GM12874 (cell line): ENCODE measurements at regions not wholly inside any gene's neighbourhood (a gene's known extent, or its start where the extent isn't known, plus 50 kb on each side); places are given as distances from the start of the nearest gene placed in this dataset.

ENCODE experiments used
- TF ChIP-seq, protein P1 (sequence below): IDR thresholded peaks from 2 replicates; pipeline ENCODE4 v1.5.1; 2011; ENCODE audit warnings: low read depth, mild to moderate bottlenecking, control low read depth, low read length, moderate library complexity; ENCODE audit not compliant: insufficient read depth

DNA sequence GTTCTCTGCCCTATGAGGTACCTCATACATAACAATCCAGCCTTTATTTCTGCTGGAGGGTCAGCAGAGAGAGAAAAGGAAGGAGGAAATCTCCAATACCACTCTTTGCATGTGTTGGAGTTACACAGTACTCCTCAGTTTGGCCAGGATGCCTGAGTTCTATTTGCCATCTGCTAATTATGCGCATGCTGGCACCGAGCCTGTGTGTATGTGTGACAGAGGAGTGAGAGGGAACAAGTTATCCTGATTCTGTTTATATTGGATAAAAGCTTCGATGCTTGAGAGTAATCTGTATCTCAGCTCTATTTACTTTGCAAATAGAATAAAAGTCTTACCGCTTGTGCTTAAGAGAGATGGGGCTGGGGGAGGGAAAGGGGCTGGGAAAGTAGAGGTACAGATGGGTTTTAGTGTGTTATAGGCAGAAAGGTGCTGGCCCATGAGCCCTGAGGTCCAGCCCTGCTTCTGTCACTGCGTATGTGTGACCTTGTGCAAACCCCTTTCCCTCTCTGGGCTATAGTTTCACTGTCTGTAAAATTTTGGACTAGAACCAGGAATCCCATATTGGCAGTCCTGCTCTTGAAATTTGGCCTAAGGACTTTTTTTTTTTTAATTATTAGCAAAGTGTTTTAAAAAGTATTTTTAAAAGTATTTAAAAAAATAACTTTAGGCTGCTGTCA, 54.5 kb upstream of the PLXNA2 start:
- TF ChIP-seq, protein P1, sequence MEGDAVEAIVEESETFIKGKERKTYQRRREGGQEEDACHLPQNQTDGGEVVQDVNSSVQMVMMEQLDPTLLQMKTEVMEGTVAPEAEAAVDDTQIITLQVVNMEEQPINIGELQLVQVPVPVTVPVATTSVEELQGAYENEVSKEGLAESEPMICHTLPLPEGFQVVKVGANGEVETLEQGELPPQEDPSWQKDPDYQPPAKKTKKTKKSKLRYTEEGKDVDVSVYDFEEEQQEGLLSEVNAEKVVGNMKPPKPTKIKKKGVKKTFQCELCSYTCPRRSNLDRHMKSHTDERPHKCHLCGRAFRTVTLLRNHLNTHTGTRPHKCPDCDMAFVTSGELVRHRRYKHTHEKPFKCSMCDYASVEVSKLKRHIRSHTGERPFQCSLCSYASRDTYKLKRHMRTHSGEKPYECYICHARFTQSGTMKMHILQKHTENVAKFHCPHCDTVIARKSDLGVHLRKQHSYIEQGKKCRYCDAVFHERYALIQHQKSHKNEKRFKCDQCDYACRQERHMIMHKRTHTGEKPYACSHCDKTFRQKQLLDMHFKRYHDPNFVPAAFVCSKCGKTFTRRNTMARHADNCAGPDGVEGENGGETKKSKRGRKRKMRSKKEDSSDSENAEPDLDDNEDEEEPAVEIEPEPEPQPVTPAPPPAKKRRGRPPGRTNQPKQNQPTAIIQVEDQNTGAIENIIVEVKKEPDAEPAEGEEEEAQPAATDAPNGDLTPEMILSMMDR, result no peak

DNA sequence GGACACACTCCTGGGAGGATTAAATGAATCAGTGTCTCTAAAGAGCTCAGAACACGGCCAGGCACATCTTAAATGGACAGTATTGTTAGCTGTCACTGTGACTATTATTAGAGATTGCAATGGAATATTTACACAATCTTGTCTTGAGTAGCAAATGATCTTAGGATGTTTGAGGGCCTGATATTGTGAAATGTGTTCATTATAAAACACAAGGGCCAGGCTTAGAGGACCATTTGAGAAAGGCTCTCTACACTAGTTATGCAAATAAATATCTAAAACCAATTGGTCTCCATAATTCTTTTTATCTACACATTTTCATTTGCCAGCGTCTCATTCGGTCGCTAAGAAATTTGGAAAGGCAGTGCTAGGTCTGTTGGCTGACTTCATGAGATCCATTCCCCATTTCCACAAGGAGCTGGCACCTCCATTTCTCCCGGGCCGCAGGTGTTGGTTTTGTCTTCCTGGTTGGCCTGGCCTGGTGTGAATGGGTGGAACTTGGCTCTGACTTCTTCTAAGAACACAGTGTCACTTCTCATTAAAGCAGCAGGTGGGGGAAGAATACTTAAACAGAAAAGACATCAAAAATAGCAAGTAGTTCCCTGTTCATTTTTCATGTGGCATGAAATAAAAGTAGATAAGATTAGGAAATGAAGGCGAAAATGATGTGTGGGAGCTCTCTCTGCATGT, 56.0 kb upstream of the PLXNA2 start:
- TF ChIP-seq, protein P1, result no peak

DNA sequence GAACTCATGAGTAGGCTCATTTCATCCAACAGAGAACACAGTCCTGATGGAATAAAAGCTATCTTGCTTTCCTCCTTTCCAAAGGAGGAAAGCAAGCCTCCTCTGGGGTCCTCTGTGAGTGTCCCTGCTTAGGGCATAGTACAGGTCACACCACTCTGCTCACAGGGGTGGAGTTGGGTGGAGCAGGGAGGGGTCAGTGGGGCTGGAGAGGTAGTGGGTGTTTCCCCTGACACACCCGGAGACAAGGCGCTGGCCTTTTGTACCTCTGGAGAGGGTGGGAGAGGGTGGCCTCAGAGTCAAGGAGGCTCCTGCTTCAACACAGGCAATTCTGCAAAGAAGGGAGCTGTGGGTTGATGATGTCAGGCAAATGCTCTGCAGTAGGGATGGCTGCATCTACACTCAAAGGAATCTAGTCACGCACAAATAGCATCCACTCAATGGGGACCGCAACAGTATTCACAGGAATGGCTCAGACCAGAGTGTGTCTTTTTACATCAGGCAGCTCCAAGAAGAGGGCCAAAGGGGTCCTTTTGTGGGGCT, 58.6 kb upstream of the PLXNA2 start:
- TF ChIP-seq, protein P1, result no peak

DNA sequence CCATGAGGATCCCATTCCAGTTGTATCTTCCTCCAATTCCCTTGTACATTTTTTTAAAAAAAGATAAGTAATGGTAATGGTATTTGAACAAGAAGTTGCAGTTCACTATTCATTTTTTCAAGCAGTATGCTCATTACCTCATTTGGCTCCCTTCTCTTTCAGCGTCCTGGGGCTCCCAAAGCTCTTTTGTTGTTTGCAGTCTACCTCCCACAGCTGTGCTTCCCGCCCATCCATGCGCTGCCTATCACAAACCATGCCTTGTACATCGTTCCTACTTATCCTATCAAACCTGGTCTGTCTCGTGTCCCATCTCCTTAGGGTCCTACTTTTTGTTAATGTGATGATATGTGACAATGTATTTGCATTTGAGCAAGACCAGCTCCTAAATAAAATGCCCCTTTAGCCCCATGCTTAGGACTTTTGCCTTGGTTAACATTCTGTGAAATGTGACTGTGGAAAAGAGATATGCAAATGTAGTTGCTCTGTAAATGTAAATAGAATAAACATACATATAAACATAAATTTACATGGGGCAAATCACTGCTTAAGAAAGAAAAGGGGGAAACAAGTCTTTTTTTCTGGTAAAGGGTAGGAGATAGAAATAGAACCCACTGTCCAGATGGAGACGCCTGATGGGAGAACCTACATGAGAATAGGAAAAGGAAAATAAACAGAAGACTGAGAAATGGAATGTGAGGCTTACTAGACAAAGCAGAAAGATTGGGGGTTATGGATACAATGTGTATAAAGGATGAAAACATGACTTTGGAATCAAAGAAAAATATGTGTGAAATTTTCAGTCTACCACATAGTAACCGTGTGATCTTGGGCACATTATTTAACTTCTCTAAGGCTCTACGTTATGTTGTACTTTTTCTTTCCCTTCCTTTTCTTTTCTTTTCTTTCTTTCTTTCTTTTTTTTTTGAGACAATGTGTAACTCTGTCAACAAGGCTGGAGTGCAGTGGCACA, 59.8 kb upstream of the PLXNA2 start:
- TF ChIP-seq, protein P1, result no peak

DNA sequence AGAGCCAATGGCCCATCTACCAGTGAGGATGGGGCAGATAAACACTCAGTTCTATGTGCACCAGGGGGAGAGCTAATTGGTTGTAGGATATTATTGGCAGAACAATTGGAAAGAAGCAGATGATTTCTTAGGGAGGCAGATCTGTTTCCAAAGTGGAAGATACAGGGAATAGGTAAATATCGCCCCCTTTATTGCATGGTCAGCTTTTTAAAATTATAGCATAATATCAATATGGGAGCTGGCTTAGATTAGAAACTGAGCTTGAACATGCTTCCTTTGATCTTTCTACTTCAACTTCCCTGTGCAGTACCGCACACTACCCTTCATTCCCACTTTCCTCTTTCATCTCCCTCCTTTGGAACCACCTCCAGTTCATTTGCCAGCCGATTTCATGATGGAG, 64.0 kb upstream of the PLXNA2 start:
- TF ChIP-seq, protein P1, result no peak

DNA sequence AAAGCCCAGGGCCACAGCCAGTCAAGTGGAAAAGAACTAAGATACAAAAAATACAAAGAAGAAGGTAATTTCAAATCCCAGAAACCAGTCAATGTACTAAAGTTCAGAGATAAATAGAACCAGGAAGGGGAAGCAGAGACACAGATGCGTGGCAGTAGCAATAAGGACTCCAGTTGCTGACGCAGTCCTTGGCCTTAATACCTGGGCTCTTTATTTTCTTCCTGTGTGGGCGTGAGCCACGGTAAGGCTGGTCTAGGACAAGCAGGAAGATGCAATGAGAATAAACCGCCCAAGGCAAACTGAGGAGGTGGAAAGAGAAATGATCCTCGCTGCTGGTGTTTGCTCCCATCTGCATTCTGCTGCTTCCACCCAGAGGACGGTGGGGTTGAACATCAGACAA, 65.6 kb upstream of the PLXNA2 start:
- TF ChIP-seq, protein P1, result no peak

DNA sequence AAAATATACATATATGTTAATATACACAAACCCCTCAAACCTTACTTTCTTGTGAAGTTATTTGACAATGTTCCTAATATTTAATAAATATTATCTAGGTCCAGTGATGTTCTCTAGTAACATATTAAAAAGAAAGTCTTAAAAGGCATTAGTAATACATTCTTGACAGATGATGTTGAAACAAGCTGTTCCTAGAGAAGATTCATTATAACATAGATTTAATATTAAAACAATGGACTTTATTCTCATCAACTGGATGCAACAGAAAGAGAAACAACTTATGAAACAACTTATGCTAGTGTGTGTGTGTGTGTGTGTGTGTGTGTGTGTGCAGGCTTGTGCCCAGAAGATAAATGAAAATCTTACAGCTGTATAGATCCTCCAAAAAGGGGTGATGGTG, 68.5 kb upstream of the PLXNA2 start:
- TF ChIP-seq, protein P1, result no peak
